Activated gamma-delta T cell treated with Interleukin-2 at 50 U/mL for 16 hours (primary cell): ENCODE measurements at regions not wholly inside any gene's neighbourhood (a gene's known extent, or its start where the extent isn't known, plus 50 kb on each side); places are given as distances from the start of the nearest gene placed in this dataset.

Source experiments
- DNase-seq: peaks from one replicate; pipeline ENCODE4 v3.0.0-alpha.2; 2020

DNA sequence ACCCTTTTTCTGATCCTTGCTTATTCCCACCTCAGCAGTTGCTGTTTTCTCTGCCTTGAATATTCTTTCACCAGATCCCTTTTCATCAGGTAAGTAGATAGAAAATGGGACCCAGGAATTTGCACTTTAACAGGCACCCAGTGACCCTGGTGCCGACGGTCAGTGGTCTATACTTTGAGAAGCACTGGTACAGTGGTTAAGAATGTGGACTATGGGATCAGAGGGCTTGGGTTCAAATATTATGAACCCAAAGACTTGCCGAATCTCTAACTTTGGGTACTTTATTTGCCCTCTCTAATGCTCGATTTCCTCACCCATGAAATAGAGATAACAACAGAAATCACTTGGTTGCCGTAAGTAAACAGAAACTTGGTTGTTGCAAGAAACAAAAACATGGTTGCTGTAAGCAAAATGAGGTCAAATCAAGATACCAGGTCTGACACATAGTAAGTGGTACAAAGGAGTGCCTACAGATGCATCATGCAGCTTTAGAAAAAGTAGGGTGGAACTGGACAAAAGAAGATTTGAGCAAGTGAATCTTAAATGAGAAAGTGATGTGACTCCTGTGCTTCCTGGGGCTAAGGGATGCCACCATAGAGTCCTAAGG lies 69.5 kb upstream of the GLS start:
- no peak for DNase-seq

DNA sequence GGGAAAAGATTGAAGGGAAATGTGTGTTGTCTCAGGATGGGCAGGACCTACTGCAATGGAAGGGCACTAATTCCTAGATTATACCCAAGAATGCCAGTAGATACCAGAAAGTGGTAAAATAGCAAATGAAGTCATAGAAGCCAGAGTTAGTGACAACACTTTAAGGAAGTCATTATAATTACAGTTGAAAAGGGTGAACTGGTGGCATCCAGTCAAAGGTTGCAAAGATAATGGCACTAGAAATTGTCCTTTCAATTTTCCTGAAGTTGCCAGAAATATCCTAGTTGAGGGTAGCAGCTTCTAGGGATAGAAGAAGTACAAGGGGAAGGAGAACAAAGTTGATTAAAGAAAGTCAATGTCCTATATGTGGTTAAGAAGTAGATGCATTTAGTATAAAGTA lies 68.8 kb upstream of the GLS start:
- DNase-seq, result no peak

DNA sequence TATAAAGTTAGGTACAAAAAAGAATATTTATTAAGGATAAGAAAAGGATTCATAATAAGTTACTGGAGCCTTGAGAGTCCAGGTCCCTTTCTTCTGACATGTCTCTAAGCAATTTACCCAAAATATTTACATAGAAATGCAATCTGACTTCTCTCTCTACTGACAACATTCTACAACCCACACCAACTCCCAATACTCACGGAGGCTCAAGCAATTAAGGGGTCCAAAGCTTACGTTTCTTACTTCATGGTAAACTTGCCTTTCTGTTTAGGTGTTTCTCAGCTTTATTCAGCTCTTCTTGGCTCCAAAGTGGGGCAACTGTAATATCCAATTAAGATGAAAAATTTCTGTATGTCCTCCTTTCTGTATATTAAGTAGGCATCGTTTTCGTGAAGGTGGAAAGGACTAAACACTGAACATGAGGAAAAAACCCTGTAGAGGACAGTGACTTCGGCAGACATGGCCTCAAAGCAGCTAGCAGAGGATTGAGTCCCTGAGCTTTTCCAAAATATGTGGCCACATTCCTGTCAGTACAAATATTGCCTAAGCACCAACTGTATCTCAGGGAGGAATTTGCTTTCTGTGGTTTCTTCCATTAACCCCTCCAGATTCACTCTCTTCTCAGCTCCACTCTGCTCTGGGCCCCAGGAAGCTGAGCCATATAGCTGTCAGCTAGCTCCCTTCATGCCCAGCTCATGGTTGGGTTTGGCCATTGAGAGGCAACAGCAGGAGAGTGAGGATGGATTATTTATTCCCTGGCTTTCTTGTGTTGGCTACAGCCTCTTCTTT lies 67.9 kb upstream of the GLS start:
- no peak for DNase-seq

DNA sequence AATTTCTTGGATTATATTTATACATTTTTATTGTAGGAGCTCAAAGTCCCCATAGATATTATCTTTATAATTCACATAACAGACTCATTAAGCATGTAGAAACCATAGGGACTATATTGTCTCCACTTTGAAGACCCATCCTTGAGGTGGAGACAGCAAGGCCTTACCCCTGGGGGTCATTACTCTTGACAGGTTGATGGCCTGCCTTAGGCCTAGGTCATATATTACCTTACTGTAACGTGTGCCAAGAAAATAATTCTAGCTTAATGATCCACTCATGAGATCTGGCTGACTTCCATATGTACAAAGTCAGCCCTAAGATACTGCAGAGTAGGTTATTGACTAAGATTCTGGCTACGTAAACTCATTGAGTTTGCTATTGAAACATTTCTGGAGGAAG lies 65.4 kb upstream of the GLS start:
- DNase-seq, result no peak

DNA sequence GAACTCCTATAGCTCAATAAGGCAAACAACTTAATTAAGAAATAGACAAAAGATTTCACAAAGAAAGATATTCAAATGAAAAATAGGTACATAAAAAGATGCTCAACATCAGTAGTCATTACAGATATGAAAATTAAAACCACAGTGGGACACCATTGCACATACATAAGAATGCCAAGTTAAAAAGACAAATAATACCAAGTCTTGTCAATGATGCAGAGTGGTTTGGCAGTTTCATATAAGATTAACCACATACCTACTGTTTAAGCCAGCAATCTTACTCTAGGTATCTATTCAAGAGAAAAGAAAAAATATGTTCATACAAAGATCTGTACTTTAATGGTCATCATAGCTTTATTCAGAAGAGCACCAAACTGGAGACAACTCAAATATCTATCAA lies 63.5 kb upstream of the GLS start:
- DNase-seq, result no peak

DNA sequence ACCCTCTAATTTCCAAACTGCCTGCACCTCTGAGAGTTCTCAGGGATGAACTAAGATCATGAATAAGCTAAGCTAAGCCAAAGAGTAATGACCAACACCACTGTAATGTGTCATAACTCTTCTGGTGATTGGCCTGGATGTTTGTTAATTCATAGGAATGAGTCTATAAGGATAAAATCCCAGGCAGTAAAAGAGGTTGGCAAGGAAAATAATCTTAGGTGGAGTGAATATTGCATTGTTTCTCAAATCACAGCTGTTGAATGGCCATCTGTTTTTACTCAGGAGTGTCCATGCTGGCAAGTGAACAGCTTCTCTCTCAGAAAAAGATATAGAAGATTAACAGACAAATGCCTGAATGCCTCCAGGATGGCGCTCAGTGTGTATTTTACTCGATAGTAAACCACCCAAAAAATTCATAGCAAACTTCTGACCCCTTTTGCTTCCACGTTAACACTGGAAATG lies 60.8 kb upstream of the GLS start:
- no peak for DNase-seq

DNA sequence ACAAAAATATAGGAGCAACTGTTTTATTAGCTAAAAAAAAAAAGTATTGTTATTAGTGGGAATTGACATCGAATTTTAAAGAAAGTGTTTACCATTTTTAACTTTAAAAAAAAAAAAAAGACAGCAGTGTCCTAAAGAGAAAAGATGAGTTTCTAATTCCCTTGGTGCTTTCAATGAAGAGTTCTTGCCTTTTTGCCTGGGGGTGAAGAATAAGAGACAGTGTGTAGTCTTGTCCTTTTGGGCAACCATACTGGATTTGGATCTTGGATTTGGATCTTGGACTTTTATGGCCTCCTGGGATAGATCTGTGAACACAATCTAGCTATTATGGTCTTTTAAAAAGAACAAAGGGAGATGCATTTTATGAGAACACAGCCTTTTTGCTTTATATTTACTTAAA lies 60.2 kb upstream of the GLS start:
- DNase-seq, result no peak

DNA sequence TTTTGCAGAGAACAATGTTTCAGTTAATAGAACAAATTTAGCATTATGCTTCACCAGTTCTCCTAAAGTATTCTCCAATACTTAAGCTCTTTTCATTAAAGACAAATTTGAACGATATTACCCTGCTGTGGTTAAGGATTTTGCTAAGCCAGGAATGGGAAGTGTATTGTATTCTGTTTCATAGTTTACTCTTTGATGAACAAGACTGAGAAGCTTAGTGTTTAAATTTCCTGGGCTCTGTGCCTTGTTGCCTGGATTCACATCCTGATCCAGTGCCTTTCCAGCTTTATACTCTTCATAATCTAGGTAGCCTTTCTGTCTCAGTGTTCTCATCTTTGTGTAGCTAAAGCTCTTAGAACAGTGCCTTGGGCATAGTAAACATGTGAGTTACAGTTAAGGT lies 58.6 kb upstream of the GLS start:
- DNase-seq, result no peak

DNA sequence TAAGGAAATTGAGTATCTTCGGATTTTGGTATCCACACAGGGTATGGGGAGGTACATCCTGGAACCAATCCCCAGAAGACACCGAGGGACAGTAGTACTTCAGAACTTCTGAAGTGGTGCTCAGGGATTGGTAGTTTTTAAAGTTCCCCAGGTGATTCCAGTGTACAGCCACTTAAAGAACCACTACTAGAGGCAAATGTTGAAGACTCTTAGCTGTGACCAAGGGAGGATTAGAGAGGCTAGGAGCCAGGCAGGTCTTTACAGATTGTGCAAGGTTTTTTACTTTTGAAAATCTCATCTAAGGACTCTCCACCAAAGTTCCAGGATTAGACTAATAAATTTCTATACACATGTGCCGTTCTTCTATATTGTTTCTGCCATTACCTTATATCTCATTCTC lies 52.9 kb upstream of the GLS start:
- DNase-seq, result no peak

DNA sequence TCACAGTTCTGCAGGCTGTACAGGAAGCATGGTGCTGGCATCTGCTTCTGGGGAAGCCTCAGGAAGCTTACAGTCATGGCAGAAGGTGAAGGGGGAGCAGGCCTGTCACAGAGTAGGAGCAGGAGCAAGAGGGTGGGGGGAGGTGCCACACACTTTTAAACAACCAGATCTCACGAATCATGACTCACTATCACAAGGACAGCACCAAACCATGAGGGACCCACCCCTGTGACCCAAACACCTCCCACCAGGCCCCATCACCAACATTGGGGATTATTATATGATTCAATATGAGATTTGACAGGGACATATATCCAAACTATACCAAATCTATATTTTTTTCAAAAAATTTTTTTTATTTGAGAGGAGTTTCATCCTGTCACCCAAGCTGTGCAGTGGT lies 51.0 kb upstream of the GLS start:
- no peak for DNase-seq
